K562 (cell line): ENCODE measurements at regions not wholly inside any gene's neighbourhood (a gene's known extent, or its start where the extent isn't known, plus 50 kb on each side); places are given as distances from the start of the nearest gene placed in this dataset.

Experiments
- ATAC-seq: fragments of 200-7000 bp; cut with Tn5 transposase; 3 replicates; pipeline ENCODE4 v1.9.1; 2020; ENCODE audit warnings: moderate library complexity
- BruUV-seq: library from RNA; stranded (reverse); fragments of 400-500 nt; replicated peaks from 2 replicates; lab custom pipeline; 2021; lab: Mats Ljungman, UMichigan
- CTCF ChIA-PET: fragments of 300-600 bp; formaldehyde crosslinking; extraction: SDS; loops from one replicate; lab custom pipeline; 2021; ENCODE audit warnings: low intra/inter-chr PET ratio; lab: Yijun Ruan, JAX
- POLR2A ChIA-PET: fragments of 300-600, 350-650 bp; sonication (Branson Sonifier 250); formaldehyde crosslinking; extraction: SDS; loops from one replicate; lab custom pipeline; 2021; ENCODE audit warnings: antibody characterized with exemption, inconsistent platforms; lab: Yijun Ruan, JAX
- DNase-seq, 4 experiments: peaks; one replicate each; pipeline versions ENCODE4 v3.0.0 to v3.0.0-alpha.2; 2011 to 2018; ENCODE audit warnings: low spot score in 3 of 4, mixed read lengths in 3 of 4; ENCODE audit errors: extremely low read depth in 1 of 4
- FAIRE-seq: peaks from 2 replicates; lab custom pipeline; 2011; peaks lifted over from hg19 to GRCh38; lab: Jason Lieb, UNC
- H2AFZ ChIP-seq: 2 replicates; pipeline ENCODE4 v1.6.0; 2011; ENCODE audit warnings: low read depth, low read length, control low read depth, inconsistent platforms
- H3K27ac ChIP-seq: fragments of 200-600 bp; 3 replicates; pipeline ENCODE4 v1.8.0; 2011; ENCODE audit warnings: low read depth, mild to moderate bottlenecking, control low read depth, inconsistent platforms, low read length, moderate library complexity, mixed read lengths; ENCODE audit errors: extremely low read depth
- H3K27me3 ChIP-seq, 2 experiments: fragments of 300-600 bp in 1 of 2; 2 replicates in 1 of 2; 3 replicates in 1 of 2; pipeline versions ENCODE4 v1.6.0 to v1.8.0; 2011; ENCODE audit warnings: inconsistent platforms in 2 of 2, low read length in 2 of 2, mild to moderate bottlenecking in 1 of 2, mixed read lengths in 1 of 2, moderate library complexity in 1 of 2; ENCODE audit not compliant: control insufficient read depth in 2 of 2, insufficient read depth in 2 of 2
- H3K36me3 ChIP-seq: fragments of 300-600 bp; 3 replicates; pipeline ENCODE4 v1.8.0; 2011; ENCODE audit warnings: mild to moderate bottlenecking, low read length, inconsistent platforms; ENCODE audit not compliant: control insufficient read depth, insufficient read depth
- H3K4me1 ChIP-seq, 2 experiments: fragments of 200-600 bp in 1 of 2; replicated peaks in 1 of 2; 2 replicates in 1 of 2; 3 replicates in 1 of 2; pipeline versions ENCODE4 v1.5.1 to v1.8.0; 2011; ENCODE audit warnings: inconsistent platforms in 2 of 2, low read length in 2 of 2, mild to moderate bottlenecking in 1 of 2, mixed read lengths in 1 of 2, moderate library complexity in 1 of 2; ENCODE audit not compliant: control insufficient read depth in 2 of 2, insufficient read depth in 2 of 2
- H3K4me2 ChIP-seq: 2 replicates; pipeline ENCODE4 v1.6.1; 2011; ENCODE audit warnings: low read length, control low read depth, inconsistent platforms, mixed read lengths; ENCODE audit not compliant: insufficient read depth
- H3K4me3 ChIP-seq: fragments of 200-600 bp; sonication (generic), shearing (Covaris generic); 2 replicates; pipeline ENCODE4 v1.5.1; 2016; ENCODE audit warnings: control low read depth, inconsistent platforms
- H3K79me2 ChIP-seq: fragments of 200-600 bp; 3 replicates; pipeline ENCODE4 v1.8.0; 2011; ENCODE audit warnings: low read length, inconsistent platforms; ENCODE audit not compliant: control insufficient read depth, insufficient read depth
- H3K9ac ChIP-seq, 2 experiments: 2 replicates each; pipeline versions ENCODE4 v1.6.0 to v1.6.1; 2011; ENCODE audit warnings: low read depth in 2 of 2, low read length in 2 of 2, control low read depth in 1 of 2, inconsistent platforms in 1 of 2, mild to moderate bottlenecking in 1 of 2, mixed read lengths in 1 of 2; ENCODE audit not compliant: insufficient read depth in 1 of 2
- H3K9me1 ChIP-seq: one replicate; pipeline ENCODE4 v1.6.0; 2011; ENCODE audit warnings: inconsistent platforms, mild to moderate bottlenecking, low read length, moderate library complexity; ENCODE audit not compliant: control insufficient read depth, insufficient read depth
- H3K9me3 ChIP-seq: replicated peaks from 2 replicates; pipeline ENCODE4 v1.5.1; 2011; ENCODE audit warnings: low read depth, low read length, inconsistent platforms; ENCODE audit not compliant: control insufficient read depth, insufficient read depth
- H4K20me1 ChIP-seq: replicated peaks from 2 replicates; pipeline ENCODE4 v1.6.1; 2011; ENCODE audit warnings: low read length, inconsistent platforms, mixed read lengths; ENCODE audit not compliant: control insufficient read depth, insufficient read depth
- C11orf30 ChIP-seq: fragments of 450-650 bp; IDR thresholded peaks from 2 replicates; pipeline ENCODE4 v1.6.1; 2016; ENCODE audit warnings: low read depth, mild to moderate bottlenecking
- CREBBP ChIP-seq: IDR thresholded peaks from one replicate; pipeline ENCODE4 v1.6.1; 2012; ENCODE audit warnings: low read depth, mild to moderate bottlenecking, control low read depth, inconsistent platforms, low read length
- E2F8 ChIP-seq: fragments of 450-650 bp; IDR thresholded peaks from 2 replicates; pipeline ENCODE4 v1.7.1; 2018; ENCODE audit warnings: mild to moderate bottlenecking, low read depth; ENCODE audit not compliant: partially characterized antibody
- FOS ChIP-seq: IDR thresholded peaks from 3 replicates; pipeline ENCODE4 v1.6.1; 2011; ENCODE audit not compliant: insufficient read length; ENCODE audit errors: extremely low read depth
- MAFF ChIP-seq: IDR thresholded peaks from 2 replicates; pipeline ENCODE4 v1.6.1; 2012; ENCODE audit warnings: low read length, improper control_type of control experiment
- MAFG ChIP-seq: fragments of 450-650 bp; conservative IDR thresholded peaks from 2 replicates; pipeline ENCODE4 v1.6.1; 2016; ENCODE audit warnings: missing genetic modification characterization, missing compliant biosample characterization
- SAP30 ChIP-seq: fragments of 200-600 bp; sonication (generic); IDR thresholded peaks from 2 replicates; pipeline ENCODE4 v1.6.1; 2012; ENCODE audit warnings: borderline replicate concordance, low read depth, mild to moderate bottlenecking, moderate library complexity, low read length, control low read depth, inconsistent platforms; ENCODE audit not compliant: insufficient read depth, poor library complexity, severe bottlenecking
- SMAD2 ChIP-seq: fragments of 150-350 bp; IDR thresholded peaks from 2 replicates; pipeline ENCODE4 v1.6.1; 2014; ENCODE audit warnings: low read depth, mild to moderate bottlenecking, low read length
- ZBTB7A ChIP-seq: IDR thresholded peaks from 2 replicates; pipeline ENCODE4 v1.6.1; 2011; ENCODE audit warnings: low read depth, mild to moderate bottlenecking, low read length, moderate library complexity, borderline replicate concordance; ENCODE audit not compliant: control insufficient read depth
- ZMIZ1 ChIP-seq, 2 experiments: fragments of 150-350 bp in 1 of 2; IDR thresholded peaks; 2 replicates each; pipeline ENCODE4 v1.6.1; 2012 to 2016; ENCODE audit warnings: low read depth in 2 of 2, low read length in 2 of 2, mild to moderate bottlenecking in 1 of 2, moderate library complexity in 1 of 2
- ZNF232 ChIP-seq: sonication (generic); formaldehyde crosslinking; IDR thresholded peaks from 2 replicates; pipeline ENCODE4 v1.8.0; 2022; ENCODE audit warnings: mild to moderate bottlenecking, missing genetic modification reagents
- ZNF830 ChIP-seq: fragments of 250-450 bp; sonication (Bioruptor Pico); IDR thresholded peaks from 2 replicates; pipeline ENCODE4 v1.5.0; 2021; ENCODE audit warnings: mild to moderate bottlenecking
- WGBS: fragments of 100-300 bp; shearing (Covaris generic); methylation state at CpG from one replicate; pipeline ENCODE4 v1.1.6; 2016; ENCODE audit warnings: low coverage, mixed read lengths; ENCODE audit not compliant: insufficient coverage; ENCODE audit errors: missing lambda C conversion rate; 5-methylcytosine and 5-hydroxymethylcytosine counted together
- in situ Hi-C: fragments of 300-500 bp; cut with MboI; formaldehyde crosslinking; loops from 4 replicates; pipeline ENCODE4 v1.15.0; 2018; ENCODE audit warnings: inconsistent platforms, mixed read lengths
- intact Hi-C: fragments of 100-400 bp; cut with micrococcal nuclease; formaldehyde crosslinking; loops from 2 replicates; pipeline ENCODE4 v1.14.2; 2022
- TF ChIP-seq, protein P1 (sequence below): fragments of 200-800 bp; sonication (Bioruptor generic); IDR thresholded peaks from 2 replicates; pipeline ENCODE4 v1.6.1; 2017; ENCODE audit warnings: missing genetic modification characterization, missing compliant biosample characterization
- TF ChIP-seq, protein P2 (sequence below): conservative IDR thresholded peaks from 2 replicates; pipeline ENCODE4 v1.6.1; 2011; ENCODE audit warnings: low read depth, mild to moderate bottlenecking, low read length; ENCODE audit not compliant: control insufficient read depth

GRCh38 chr20:62557462-62557861, 81.7 kb upstream of the GATA5 start:
- POLR2A ChIA-PET: no interaction called here
- 3% methylated on average over 14 of the region's 14 CpGs for WGBS
- Histone ChIP-seq H3K9me1 (peaks cover 3% of the 10 kb centered on the region), H3K4me1 (peaks cover 0 to 74% of the 10 kb centered on the region in 2 experiments; a peak in 2 of 5 replicates), H3K9me3 (no peaks in the 10 kb centered on the region), H3K36me3 (no peaks in the 10 kb centered on the region), H3K4me3 (no peak overlapping the region), H3K27ac (no peak overlapping the region), H3K79me2 (no peaks in the 10 kb centered on the region), H3K27me3 (peaks cover 70 to 91% of the 10 kb centered on the region in 2 experiments), H4K20me1 (peaks cover 25% of the 10 kb centered on the region; the same call in 1 of the 2 replicates), H3K4me2 (no peak overlapping the region), H2AFZ (no peak overlapping the region), H3K9ac (no peak overlapping the region)
- no TSS peak for BruUV-seq
- no peak for ATAC-seq
- FAIRE-seq: no peak
- in situ Hi-C loops: no loop called here
- no peak for DNase-seq
- intact Hi-C loops: no loop called here
- CTCF ChIA-PET: no interaction called here
- TF ChIP-seq, protein P1, sequence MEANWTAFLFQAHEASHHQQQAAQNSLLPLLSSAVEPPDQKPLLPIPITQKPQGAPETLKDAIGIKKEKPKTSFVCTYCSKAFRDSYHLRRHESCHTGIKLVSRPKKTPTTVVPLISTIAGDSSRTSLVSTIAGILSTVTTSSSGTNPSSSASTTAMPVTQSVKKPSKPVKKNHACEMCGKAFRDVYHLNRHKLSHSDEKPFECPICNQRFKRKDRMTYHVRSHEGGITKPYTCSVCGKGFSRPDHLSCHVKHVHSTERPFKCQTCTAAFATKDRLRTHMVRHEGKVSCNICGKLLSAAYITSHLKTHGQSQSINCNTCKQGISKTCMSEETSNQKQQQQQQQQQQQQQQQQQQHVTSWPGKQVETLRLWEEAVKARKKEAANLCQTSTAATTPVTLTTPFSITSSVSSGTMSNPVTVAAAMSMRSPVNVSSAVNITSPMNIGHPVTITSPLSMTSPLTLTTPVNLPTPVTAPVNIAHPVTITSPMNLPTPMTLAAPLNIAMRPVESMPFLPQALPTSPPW (CRISPR knock-in tag): no peak
- no peak for TF ChIP-seq CREBBP
- peak; percentile 85 for TF ChIP-seq MAFG (tag)
- TF ChIP-seq SMAD2: no peak
- TF ChIP-seq ZNF232 (CRISPR knock-in tag): no peak
- TF ChIP-seq MAFF: peak; percentile 41; the same call in 1 of the 2 replicates
- no peak for TF ChIP-seq E2F8
- no peak for TF ChIP-seq FOS
- TF ChIP-seq ZMIZ1 (IDR thresholded peaks at IDR 0.05; ENCODE audit: low read depth in 2 of 2, low read length in 2 of 2): no peak
- TF ChIP-seq, protein P2, sequence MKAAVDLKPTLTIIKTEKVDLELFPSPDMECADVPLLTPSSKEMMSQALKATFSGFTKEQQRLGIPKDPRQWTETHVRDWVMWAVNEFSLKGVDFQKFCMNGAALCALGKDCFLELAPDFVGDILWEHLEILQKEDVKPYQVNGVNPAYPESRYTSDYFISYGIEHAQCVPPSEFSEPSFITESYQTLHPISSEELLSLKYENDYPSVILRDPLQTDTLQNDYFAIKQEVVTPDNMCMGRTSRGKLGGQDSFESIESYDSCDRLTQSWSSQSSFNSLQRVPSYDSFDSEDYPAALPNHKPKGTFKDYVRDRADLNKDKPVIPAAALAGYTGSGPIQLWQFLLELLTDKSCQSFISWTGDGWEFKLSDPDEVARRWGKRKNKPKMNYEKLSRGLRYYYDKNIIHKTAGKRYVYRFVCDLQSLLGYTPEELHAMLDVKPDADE: no peak
- TF ChIP-seq C11orf30: peak; percentile 91
- no peak for TF ChIP-seq SAP30
- TF ChIP-seq ZBTB7A: no peak
- no peak for TF ChIP-seq ZNF830
